Hepatocyte (in vitro differentiated cells): ENCODE measurements at regions not wholly inside any gene's neighbourhood (a gene's known extent, or its start where the extent isn't known, plus 50 kb on each side); places are given as distances from the start of the nearest gene placed in this dataset.

Source experiments
- CTCF ChIP-seq: fragments of 200-600 bp; sonication (generic); IDR thresholded peaks from 2 replicates; pipeline ENCODE4 v1.5.1; 2016; ENCODE audit warnings: antibody characterized with exemption, mild to moderate bottlenecking; ENCODE audit not compliant: poor library complexity
- EZH2 ChIP-seq: fragments of 200-600 bp; sonication (generic); IDR thresholded peaks from 2 replicates; pipeline ENCODE4 v1.6.1; 2016; ENCODE audit warnings: antibody characterized with exemption, mild to moderate bottlenecking, borderline replicate concordance
- EZH2phosphoT487 ChIP-seq: fragments of 200-600 bp; sonication (generic); IDR thresholded peaks from one replicate; pipeline ENCODE4 v1.6.1; 2018; ENCODE audit warnings: antibody characterized with exemption, mild to moderate bottlenecking, low read depth, moderate library complexity; ENCODE audit not compliant: unreplicated experiment, severe bottlenecking

- TF ChIP-seq CTCF (no peak), EZH2 (no peak), EZH2phosphoT487 (no peak)
Measured at GRCh38 chr3:145006271-145006670, 1034.6 kb downstream of the DIPK2A start.
